Thyroid gland (tissue), 4 donors: ENCODE measurements at regions not wholly inside any gene's neighbourhood (a gene's known extent, or its start where the extent isn't known, plus 50 kb on each side); places are given as distances from the start of the nearest gene placed in this dataset.

Experiments used
- DNase-seq, 2 donors: peaks; one replicate each; pipeline ENCODE4 v3.0.0-alpha.2; 2019
- H3K27ac ChIP-seq, 3 donors: fragments of 200-600 bp; sonication (generic); 1 replicate in 2 of 3; 2 replicates in 1 of 3; pipeline ENCODE4 v1.5.1; 2016 to 2019; ENCODE audit warnings: mild to moderate bottlenecking in 1 of 3, moderate library complexity in 1 of 3
- H3K27me3 ChIP-seq: fragments of 200-600 bp; sonication (generic); one replicate; pipeline ENCODE4 v1.5.1; 2019
- H3K36me3 ChIP-seq, 2 donors: fragments of 200-600 bp; sonication (generic); one replicate each; pipeline ENCODE4 v1.5.1; 2016 to 2019
- H3K4me1 ChIP-seq, 2 donors: fragments of 200-600 bp; sonication (generic); one replicate each; pipeline ENCODE4 v1.5.1; 2017 to 2019
- H3K4me3 ChIP-seq, 3 donors: fragments of 200-600 bp; sonication (generic); replicated peaks in 1 of 3; 1 replicate in 2 of 3; 2 replicates in 1 of 3; pipeline ENCODE4 v1.5.1; 2016; ENCODE audit warnings: mild to moderate bottlenecking in 1 of 3
- H3K9me3 ChIP-seq: fragments of 200-600 bp; sonication (generic); one replicate; pipeline ENCODE4 v1.5.1; 2017
- POLR2A ChIP-seq, 2 donors: fragments of 450-650 bp; IDR thresholded peaks; one replicate each; pipeline ENCODE4 v1.6.1; 2017; ENCODE audit warnings: antibody characterized with exemption in 2 of 2, mild to moderate bottlenecking in 2 of 2, moderate library complexity in 1 of 2
- WGBS, 2 donors: methylation state at CpG; one replicate each; pipeline ENCODE4 v1.1.5; 2017; 5-methylcytosine and 5-hydroxymethylcytosine counted together
- intact Hi-C: fragments of 100-400 bp; cut with DNase I; formaldehyde crosslinking; loops from one replicate; pipeline ENCODE4 v1.15.1; 2023
- TF ChIP-seq, protein P1 (sequence below), 6 experiments: fragments of 200-600 bp in 3 of 6; fragments of 450-650 bp in 3 of 6; sonication (generic) in 3 of 6; IDR thresholded peaks; one replicate each; pipeline ENCODE4 v1.5.1; 2016 to 2019; ENCODE audit warnings: antibody characterized with exemption in 6 of 6, mild to moderate bottlenecking in 2 of 6, inconsistent platforms in 1 of 6, moderate library complexity in 1 of 6

DNA sequence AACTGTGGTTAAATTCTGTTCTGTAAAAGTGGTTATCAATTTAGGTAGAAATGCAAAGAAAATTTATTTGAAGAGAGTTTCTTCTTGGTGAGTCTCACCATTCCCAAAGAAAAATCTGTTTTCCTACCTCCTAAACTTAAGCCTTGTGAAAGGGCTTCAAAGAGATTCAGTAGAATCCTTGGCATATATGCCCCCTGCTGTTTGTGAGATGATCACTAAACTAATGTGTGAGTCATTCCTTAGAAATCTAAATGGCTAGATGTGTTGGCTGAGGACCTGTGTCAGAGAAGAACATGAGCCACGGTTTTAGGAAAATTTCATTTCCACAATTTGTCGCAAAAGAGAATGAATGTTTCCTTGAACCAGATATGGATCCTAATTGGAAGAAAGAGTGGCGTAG lies 260.9 kb downstream of the SLC7A11 start:
- TF ChIP-seq, protein P1, sequence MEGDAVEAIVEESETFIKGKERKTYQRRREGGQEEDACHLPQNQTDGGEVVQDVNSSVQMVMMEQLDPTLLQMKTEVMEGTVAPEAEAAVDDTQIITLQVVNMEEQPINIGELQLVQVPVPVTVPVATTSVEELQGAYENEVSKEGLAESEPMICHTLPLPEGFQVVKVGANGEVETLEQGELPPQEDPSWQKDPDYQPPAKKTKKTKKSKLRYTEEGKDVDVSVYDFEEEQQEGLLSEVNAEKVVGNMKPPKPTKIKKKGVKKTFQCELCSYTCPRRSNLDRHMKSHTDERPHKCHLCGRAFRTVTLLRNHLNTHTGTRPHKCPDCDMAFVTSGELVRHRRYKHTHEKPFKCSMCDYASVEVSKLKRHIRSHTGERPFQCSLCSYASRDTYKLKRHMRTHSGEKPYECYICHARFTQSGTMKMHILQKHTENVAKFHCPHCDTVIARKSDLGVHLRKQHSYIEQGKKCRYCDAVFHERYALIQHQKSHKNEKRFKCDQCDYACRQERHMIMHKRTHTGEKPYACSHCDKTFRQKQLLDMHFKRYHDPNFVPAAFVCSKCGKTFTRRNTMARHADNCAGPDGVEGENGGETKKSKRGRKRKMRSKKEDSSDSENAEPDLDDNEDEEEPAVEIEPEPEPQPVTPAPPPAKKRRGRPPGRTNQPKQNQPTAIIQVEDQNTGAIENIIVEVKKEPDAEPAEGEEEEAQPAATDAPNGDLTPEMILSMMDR (IDR thresholded peaks at IDR 0.05): no peak
- no peak for TF ChIP-seq POLR2A (IDR thresholded peaks at IDR 0.05)
- Histone ChIP-seq H3K4me1 (no peaks in the 10 kb centered on the region), H3K9me3 (no peaks in the 10 kb centered on the region), H3K27me3 (no peaks in the 10 kb centered on the region), H3K27ac (no peak overlapping the region), H3K36me3 (no peaks in the 10 kb centered on the region), H3K4me3 (no peak overlapping the region)
- 95 to 96% methylated on average over 3 of the region's 3 CpGs for WGBS, 2 donors
- intact Hi-C loops: no loop called here
- no peak for DNase-seq

DNA sequence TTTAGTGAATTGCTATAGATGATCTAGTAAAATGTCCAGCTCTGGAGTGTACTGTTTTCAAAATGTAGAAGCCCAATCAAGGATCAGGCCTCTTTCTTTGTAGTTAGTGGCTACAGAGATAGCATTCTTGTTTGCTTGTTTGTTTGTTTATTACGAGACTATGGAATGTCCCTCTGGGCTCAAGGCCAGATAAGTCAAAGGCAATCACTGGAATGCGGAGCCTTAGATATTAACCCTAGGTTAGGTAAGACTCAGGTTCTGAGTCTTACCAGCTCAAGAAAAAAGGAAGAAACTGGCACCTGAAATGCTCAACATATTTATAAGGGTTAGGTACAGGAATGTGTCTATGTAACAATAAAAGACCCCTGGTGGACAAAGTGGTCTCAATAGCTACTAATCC lies 261.5 kb downstream of the SLC7A11 start:
- Histone ChIP-seq H3K27ac (no peak overlapping the region), H3K36me3 (no peaks in the 10 kb centered on the region), H3K27me3 (no peaks in the 10 kb centered on the region), H3K9me3 (no peaks in the 10 kb centered on the region), H3K4me1 (no peaks in the 10 kb centered on the region), H3K4me3 (no peak overlapping the region)
- TF ChIP-seq, protein P1 (IDR thresholded peaks at IDR 0.05): no peak
- TF ChIP-seq POLR2A (IDR thresholded peaks at IDR 0.05): no peak
- intact Hi-C loops: no loop called here
- 69 to 73% methylated on average over 2 of the region's 2 CpGs for WGBS, 2 donors
- DNase-seq: no peak

DNA sequence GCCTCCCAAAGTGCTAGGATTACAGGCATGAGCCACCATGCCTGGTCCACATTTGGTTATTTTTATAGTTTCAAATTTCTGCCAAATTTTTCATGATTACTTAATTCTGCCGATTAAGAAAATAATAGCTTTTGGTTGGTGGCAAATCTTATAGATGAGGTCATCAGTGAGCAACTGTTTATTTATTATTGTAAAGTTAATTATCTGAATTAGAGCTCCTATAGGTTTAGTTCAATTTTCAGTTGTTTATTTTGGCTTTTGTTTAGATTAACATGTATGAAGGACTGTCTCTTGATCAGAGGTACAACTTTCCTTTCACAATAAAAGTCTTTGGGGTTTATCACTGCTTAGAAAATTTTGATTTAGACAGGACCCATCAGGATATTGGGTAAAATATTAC lies 262.2 kb downstream of the SLC7A11 start:
- H3K27me3 ChIP-seq: no peaks in the 10 kb centered on the region
- no peak overlapping the region for H3K27ac ChIP-seq
- intact Hi-C loops: no loop called here
- TF ChIP-seq POLR2A (IDR thresholded peaks at IDR 0.05): no peak
- TF ChIP-seq, protein P1 (IDR thresholded peaks at IDR 0.05): no peak
- WGBS, 2 donors: 92 to 100% methylated on average over 1 of the region's 1 CpG
- no peaks in the 10 kb centered on the region for H3K4me1 ChIP-seq
- DNase-seq: no peak
- H3K4me3 ChIP-seq: no peak overlapping the region
- no peaks in the 10 kb centered on the region for H3K36me3 ChIP-seq
- no peaks in the 10 kb centered on the region for H3K9me3 ChIP-seq

DNA sequence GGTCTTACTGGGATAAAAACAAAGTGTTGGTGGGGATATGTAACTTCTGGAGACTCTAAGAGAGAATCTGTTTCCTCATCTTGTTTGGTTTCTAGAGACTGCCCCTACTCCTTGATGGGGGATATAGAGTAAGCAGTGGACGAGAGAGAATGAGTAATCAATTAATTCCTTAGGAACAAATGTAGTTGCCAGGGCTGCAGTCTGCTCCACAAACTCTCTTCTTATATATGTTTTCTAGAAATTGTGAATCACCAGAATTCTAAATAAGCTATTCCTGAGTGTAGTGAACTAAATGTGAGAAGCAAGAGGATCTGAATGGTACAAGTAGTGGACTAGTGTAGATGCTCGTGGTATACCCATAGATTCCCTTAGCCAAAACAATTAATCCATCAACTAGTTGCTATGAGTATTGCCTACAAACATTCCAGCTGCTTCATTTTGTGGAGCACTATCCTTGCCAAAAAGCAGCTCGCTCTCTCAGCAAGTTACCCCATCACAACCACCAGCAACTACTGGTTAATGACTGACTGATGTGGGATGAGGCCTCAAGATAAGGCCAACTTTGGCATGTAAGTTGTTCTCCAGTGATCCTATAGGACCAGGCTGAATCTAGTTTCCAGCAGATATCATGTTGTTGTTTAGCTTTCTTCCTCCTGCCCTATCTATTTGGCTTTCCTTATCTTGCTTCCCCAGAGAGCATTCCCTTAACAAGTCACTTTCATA lies 273.0 kb downstream of the SLC7A11 start:
- TF ChIP-seq POLR2A (IDR thresholded peaks at IDR 0.05): no peak
- TF ChIP-seq, protein P1 (IDR thresholded peaks at IDR 0.05): no peak
- intact Hi-C loops: no loop called here
- Histone ChIP-seq H3K36me3 (no peaks in the 10 kb centered on the region), H3K9me3 (no peaks in the 10 kb centered on the region), H3K4me3 (no peak overlapping the region), H3K27me3 (no peaks in the 10 kb centered on the region), H3K4me1 (no peaks in the 10 kb centered on the region), H3K27ac (no peak overlapping the region)
- 76 to 80% methylated on average over 3 of the region's 3 CpGs for WGBS, 2 donors
- DNase-seq: no peak

DNA sequence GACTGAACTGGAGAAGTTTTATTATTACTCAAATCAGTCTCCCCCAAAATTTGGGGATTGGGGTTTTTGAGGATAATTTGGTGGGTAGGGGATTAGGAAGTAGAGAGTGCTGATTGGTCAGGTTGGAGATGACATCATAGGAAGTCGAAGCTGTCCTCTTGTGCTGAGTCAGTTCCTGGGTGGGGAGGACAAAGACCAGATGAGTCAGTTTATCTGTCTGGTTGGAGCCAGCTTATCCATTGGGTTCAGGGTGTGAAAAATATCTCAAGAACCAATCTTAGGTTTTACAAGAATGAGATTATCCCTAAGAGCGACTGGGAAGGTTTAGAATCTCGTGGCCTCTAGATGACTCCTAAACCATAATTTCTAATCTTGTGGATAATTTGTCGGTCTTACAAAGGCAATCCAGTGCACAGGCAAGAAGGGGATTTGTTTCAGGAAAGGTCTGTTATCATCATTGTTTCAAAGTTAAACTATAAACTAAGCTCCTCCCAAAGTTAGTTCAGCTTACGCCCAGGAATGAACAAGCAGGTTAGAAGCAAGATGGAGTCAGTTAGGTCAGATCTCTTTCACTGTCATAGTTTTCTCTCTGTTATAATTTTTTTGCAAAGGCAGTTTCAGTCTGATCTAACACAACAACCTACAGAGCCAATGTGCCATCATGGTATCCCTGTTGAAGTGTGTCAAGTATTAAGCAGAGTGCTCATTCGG lies 274.5 kb downstream of the SLC7A11 start:
- intact Hi-C loops: no loop called here
- H3K4me1 ChIP-seq: no peaks in the 10 kb centered on the region
- H3K27me3 ChIP-seq: no peaks in the 10 kb centered on the region
- no peaks in the 10 kb centered on the region for H3K36me3 ChIP-seq
- H3K27ac ChIP-seq: no peak overlapping the region
- H3K4me3 ChIP-seq: no peak overlapping the region
- DNase-seq: no peak
- TF ChIP-seq POLR2A (IDR thresholded peaks at IDR 0.05): no peak
- TF ChIP-seq, protein P1 (IDR thresholded peaks at IDR 0.05): no peak
- H3K9me3 ChIP-seq: no peaks in the 10 kb centered on the region
- 95 to 96% methylated on average over 6 of the region's 6 CpGs for WGBS, 2 donors
